Right lobe of liver (tissue), 4 donors: ENCODE measurements at regions not wholly inside any gene's neighbourhood (a gene's known extent, or its start where the extent isn't known, plus 50 kb on each side); places are given as distances from the start of the nearest gene placed in this dataset.

Experiments used
- POLR2A ChIP-seq: fragments of 450-650 bp; IDR thresholded peaks from one replicate; pipeline ENCODE4 v1.6.1; 2017; ENCODE audit warnings: antibody characterized with exemption, mild to moderate bottlenecking
- TF ChIP-seq, protein P1 (sequence below), 4 donors: fragments of 200-600 bp in 3 of 4; fragments of 450-650 bp in 1 of 4; IDR thresholded peaks; one replicate each; pipeline versions ENCODE4 v1.5.1 to v1.8.0; 2016 to 2022; ENCODE audit warnings: antibody characterized with exemption in 4 of 4, mild to moderate bottlenecking in 2 of 4
- donor health status: DM: no; HTN: no; CAD: no.
- donor health status: DM: no; HTN: no; CAD: no.
- donor health status: DM: no; HTN: yes; CAD: no.

DNA sequence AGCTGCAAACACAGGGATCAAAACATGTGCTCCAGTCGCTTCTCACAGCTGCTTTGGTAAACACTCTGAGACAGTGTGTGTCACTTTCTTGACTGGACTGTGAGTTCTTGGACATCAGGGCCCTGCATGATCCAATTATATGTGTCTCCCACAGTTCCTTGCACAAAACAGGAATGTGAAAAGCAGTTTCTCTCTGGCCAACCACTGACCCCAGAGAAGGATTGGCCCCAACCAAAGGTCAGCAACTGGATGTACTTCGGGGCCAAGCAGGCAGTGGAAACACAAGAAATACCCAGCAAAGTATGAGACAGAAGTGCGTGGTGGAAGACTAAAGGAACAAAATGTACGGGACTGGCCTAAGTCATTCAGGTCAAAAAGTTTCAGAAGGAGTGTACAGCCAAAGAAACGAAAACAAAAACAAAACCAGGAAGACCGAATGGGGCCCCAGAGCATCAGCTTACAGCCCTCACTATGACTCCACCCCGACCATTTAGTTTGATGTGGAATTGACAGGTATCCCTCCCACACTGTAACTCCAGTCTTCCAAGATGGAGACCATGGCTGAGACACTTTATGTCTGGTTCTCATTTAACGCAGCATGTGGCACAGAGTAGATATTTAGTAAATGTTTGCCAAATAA lies 76.7 kb upstream of the LPP start:
- TF ChIP-seq, protein P1, sequence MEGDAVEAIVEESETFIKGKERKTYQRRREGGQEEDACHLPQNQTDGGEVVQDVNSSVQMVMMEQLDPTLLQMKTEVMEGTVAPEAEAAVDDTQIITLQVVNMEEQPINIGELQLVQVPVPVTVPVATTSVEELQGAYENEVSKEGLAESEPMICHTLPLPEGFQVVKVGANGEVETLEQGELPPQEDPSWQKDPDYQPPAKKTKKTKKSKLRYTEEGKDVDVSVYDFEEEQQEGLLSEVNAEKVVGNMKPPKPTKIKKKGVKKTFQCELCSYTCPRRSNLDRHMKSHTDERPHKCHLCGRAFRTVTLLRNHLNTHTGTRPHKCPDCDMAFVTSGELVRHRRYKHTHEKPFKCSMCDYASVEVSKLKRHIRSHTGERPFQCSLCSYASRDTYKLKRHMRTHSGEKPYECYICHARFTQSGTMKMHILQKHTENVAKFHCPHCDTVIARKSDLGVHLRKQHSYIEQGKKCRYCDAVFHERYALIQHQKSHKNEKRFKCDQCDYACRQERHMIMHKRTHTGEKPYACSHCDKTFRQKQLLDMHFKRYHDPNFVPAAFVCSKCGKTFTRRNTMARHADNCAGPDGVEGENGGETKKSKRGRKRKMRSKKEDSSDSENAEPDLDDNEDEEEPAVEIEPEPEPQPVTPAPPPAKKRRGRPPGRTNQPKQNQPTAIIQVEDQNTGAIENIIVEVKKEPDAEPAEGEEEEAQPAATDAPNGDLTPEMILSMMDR (IDR thresholded peaks at IDR 0.05): no peak
- no peak for TF ChIP-seq POLR2A
